GM12872 (cell line): ENCODE measurements at regions not wholly inside any gene's neighbourhood (a gene's known extent, or its start where the extent isn't known, plus 50 kb on each side); places are given as distances from the start of the nearest gene placed in this dataset.

Source experiments
- CTCF ChIP-seq: IDR thresholded peaks from 3 replicates; pipeline ENCODE4 v1.5.1; 2011; ENCODE audit warnings: low read depth, mild to moderate bottlenecking, low read length, moderate library complexity; ENCODE audit not compliant: insufficient read depth

GRCh38 chr7:85693326-85693725 is 506.5 kb upstream of the SEMA3D start:
- TF ChIP-seq CTCF = no peak

- no peak for TF ChIP-seq CTCF
Observed at GRCh38 chr7:85688712-85689111, 501.9 kb upstream of the SEMA3D start.

GRCh38 chr7:85686401-85687181 is 499.7 kb upstream of the SEMA3D start:
- no peak for TF ChIP-seq CTCF

GRCh38 chr7:85685901-85686300 is 499.0 kb upstream of the SEMA3D start:
- no peak for TF ChIP-seq CTCF

GRCh38 chr7:85682833-85683620 is 496.2 kb upstream of the SEMA3D start:
- TF ChIP-seq CTCF = no peak

GRCh38 chr7:85681241-85681640 is 494.4 kb upstream of the SEMA3D start:
- no peak for TF ChIP-seq CTCF

- no peak for TF ChIP-seq CTCF
Observed at GRCh38 chr7:85673876-85674275, 487.0 kb upstream of the SEMA3D start.
